T-helper 1 cell (primary cell): ENCODE measurements at regions not wholly inside any gene's neighbourhood (a gene's known extent, or its start where the extent isn't known, plus 50 kb on each side); places are given as distances from the start of the nearest gene placed in this dataset.

ENCODE experiments used
- DNase-seq, 5 donors: peaks; one replicate each; pipeline ENCODE4 v3.0.0-alpha.2; 2012 to 2020

DNA sequence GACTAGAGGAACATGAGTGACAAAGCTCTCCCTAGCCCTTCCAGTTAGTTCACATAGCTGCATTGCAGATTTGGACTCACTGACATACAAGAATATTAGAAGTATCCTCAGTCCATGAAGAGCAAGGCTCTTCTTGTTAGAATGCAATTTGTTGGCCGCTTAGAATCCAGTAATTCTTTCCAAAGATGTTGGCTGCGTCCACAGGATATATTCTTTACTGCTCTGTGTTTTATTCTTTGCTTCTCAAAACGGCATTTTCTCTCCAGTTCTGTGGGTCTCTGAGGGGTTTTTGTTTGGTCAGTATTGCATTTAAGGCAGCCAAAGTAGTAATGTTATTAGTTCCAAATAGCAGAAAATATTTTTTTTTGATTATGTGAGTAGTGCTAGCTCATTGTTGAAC, 588.6 kb downstream of the DNAJB9 start:
- DNase-seq: no peak

DNA sequence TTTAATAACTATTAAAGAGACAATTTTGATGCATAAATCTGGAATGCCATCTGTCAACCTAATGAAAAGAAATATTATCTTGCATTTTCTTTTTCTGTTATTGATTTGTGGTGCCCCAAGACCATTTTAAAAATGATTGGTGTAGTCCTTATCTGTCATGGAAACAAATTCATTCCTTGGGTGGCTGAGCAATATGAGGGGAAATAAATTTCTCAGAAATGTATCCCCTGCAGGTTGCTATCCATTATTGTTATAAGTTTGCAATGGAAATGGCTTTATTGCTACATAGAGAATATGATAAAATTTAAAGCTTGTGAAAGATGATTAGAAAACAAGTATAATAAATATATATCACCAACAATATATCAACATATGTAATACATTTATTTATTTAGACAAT, 607.0 kb downstream of the DNAJB9 start:
- no peak for DNase-seq

- DNase-seq: no peak
These were observed 608.7 kb downstream of the DNAJB9 start for GRCh38 chr7:109178342-109178741.

DNA sequence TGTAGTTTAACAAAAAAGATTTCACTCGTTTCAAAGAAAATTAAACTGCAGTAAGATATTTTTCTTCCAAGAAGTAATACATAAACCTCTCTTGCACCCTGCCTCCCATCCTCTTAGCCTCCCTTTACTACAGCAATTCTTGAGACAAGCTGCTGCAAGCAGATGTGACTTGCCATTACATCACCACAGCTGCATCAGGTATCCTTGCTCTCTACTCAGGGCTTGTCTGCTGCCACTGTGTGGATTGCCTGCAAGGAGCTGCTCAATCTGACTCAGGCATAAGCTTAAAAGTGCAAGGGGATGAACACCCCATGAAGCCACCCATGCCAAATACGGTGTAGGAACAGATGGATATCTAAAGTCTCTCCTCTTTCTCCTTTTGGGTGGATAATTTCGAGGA, 609.9 kb downstream of the DNAJB9 start:
- no peak for DNase-seq

- no peak for DNase-seq
These were observed 621.2 kb downstream of the DNAJB9 start for GRCh38 chr7:109190766-109191398.

DNA sequence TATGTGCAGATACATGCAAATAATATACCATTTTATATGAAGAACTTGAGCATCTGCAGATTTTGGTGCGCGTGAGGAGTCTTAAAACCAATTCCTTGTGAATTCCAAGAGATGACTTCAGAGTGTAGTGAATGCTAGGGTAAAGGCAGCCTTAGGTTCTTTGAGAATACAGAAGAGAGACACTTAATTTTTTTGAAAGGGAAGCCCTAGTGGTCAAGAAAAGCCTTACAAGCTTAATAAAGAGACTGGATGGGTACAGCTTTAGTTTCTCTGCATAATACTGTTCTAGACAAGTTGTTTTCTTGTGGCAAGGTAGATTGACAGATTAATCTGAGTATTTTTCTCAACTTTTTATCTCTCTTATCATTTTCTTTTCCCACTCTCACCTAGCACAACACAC, 636.5 kb downstream of the DNAJB9 start:
- no peak for DNase-seq

DNA sequence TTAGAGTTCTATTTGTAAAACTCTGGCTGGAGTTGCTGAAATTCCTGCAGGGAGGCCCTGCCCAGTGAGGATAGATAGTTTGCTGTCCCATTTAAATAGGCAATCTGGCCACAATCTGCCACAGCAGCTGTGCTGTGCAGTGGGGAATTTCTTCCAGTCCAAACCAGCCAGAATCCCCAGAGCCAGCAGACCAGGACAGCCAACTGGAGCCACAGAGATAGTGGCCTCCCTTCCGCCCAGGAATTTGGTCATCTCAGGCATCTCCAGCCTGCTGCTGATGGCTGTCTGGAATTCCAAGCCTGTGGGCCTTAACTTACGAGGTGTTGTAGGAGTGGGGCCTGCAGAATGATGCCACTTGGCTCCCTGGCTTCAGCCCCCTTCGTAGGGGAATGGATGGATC, 643.4 kb downstream of the DNAJB9 start:
- DNase-seq: no peak

GRCh38 chr7:109215341-109215740, 645.7 kb downstream of the DNAJB9 start:
- DNase-seq: no peak

GRCh38 chr7:109224100-109224499, 654.4 kb downstream of the DNAJB9 start:
- DNase-seq: no peak

DNA sequence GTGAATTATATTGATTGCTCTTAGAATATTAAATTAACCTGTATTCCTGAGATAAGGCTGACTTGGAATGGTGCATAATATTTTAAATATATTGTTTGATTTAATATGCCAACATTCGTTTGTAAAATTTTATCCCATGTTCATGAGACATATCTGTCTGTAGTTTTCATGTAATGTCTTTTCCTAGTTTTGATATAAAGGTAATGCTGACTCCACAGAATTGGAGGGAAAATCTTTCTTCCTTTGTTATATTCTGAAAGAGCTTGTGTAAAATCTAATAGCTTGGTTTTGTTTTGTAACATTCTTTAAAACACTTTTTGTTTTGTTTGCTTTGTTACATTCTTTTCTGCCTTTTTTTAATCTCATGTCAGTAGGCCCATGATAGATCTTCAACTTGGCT, 657.0 kb downstream of the DNAJB9 start:
- no peak for DNase-seq

DNA sequence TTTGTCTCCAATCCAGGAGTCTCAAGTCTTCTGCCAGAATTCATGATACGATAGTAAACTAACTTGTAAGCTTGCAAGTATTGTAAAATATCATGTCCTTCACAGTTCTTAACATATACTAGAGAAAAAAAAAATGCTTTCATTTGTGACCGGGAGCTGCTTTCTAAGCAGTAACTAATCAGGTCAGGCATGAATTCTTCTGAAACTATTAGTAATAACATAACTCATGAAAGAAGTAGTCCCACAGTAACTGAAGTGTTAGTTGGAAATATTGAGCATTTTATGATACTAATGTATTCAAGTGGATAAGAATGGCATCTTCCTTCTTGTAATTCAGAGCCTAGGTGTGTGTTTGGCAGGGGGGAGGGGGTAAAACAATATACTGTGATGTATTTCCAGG, 665.6 kb downstream of the DNAJB9 start:
- DNase-seq: no peak

GRCh38 chr7:109246330-109247077, 676.8 kb downstream of the DNAJB9 start:
- no peak for DNase-seq

GRCh38 chr7:109256762-109257560, 687.3 kb downstream of the DNAJB9 start:
- no peak for DNase-seq

GRCh38 chr7:109259151-109259550, 689.5 kb downstream of the DNAJB9 start:
- DNase-seq: no peak

GRCh38 chr7:109261781-109262180, 692.1 kb downstream of the DNAJB9 start:
- DNase-seq: no peak

DNA sequence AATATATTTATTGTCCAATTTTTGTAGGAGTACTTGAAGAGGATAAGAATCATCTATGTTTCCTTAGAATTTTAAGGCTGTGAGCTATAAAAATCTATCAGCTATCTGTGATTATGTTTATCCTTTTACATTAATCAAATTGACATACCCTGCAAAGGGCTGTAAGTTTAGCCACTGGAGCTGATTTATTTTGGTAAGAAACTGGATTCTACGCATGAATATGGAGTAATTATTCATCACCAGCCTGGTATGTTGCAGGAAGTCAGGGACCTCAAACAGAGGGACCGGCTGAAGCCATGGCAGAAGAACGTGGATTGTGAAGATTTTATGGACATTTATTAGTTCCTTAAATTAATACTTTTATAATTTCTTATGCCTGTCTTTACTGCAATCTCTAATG, 696.9 kb downstream of the DNAJB9 start:
- DNase-seq: no peak

DNA sequence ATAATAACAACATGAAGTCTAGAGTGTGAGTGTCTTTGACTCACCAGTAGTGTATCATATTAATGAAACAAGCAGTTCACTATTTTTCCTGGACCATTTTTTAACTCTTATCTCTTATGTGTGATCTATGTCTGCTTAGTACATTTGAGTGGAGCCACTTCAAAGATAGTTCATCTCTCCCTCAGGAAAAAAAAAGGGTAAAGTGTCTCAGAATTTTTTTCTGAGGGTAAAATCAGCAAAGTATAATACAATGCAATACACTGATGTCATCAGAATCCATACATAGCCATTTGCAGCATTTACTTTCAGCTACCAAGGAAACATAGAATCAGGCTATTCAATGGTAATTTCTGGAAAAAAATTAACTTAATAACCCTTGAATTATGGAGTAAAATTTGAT, 706.7 kb downstream of the DNAJB9 start:
- DNase-seq: no peak

GRCh38 chr7:109282726-109283125, 713.1 kb downstream of the DNAJB9 start:
- no peak for DNase-seq

GRCh38 chr7:109284943-109285342, 715.3 kb downstream of the DNAJB9 start:
- no peak for DNase-seq

DNA sequence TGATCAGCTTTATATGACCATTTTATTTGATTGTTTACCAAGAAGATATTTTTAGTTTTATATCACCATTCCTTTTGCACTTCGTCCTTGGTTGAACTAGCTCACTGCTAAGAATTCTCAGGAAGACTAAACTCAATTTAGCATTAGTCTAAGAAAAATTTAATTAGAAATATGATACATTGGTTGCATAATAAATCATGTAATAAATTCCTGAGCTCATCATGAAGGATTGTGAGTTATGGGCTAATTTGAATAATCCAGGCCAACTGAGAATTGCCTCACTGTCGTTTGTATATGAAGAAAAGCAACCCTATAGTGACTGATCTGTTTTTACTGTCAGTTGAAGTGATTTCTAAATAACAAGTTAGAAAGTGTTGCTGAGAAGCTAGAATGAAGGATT, 725.5 kb downstream of the DNAJB9 start:
- DNase-seq: no peak

DNA sequence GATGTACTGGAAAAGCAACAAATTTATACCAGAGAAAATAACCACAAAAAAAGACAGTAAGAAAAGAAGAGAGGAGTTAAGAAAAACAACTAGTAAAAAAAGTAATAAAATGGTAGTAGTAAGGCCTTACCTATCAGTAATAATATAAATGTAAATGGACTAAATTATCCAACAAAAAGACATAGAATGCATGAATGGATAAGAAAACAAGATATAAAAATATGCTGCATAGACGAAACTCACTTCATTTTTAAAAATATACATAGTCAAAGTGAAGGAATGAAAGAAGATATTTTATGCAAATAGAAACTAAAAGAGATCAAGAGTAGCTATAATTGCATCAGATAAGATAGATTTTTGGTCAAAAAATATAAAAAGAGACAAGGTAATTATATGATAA, 739.1 kb downstream of the DNAJB9 start:
- no peak for DNase-seq

DNA sequence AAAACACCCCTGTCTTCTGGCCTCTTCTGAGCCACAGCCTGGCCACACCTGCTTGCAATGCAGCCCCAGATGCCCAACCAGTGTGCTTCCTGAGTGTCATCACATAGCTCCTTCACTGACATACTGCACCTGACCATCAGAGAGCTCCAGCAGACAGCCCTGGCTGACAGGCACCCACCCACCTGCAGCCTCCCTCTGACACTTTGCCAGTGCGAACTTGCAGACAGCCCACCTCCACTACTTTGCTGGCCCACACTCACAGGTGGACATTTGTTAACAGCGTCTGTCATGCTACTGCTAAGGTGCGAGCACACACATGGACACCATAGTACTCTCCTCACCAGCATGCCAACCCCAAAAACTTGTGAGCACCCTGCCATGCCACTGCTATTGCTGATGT, 740.1 kb downstream of the DNAJB9 start:
- no peak for DNase-seq

GRCh38 chr7:109318136-109318535, 748.5 kb downstream of the DNAJB9 start:
- no peak for DNase-seq

DNA sequence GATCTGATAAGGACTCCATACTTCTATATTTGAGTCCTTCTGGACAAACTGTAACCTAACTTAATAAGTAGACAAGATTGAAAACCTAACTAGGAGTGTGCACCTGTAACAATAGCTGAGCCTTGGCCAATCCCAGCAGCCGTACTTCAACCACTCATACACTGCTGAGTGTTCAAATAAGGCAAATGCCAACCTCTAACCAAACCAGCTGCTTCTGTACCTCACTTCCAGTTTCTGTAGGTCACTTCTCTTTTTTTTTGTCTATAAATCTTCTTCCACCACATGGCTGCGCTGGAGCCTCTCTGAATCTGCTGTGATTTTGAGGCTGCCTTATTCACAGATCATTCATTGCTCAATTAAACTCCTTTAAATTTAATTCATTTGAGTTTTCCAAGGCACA, 753.2 kb downstream of the DNAJB9 start:
- DNase-seq: no peak
